HEK293 (cell line): ENCODE measurements at regions not wholly inside any gene's neighbourhood (a gene's known extent, or its start where the extent isn't known, plus 50 kb on each side); places are given as distances from the start of the nearest gene placed in this dataset.

Experiments
- HOXA7 ChIP-seq: sonication (generic); formaldehyde crosslinking; IDR thresholded peaks from 2 replicates; pipeline ENCODE4 v1.8.1; 2022; ENCODE audit warnings: missing genetic modification reagents, borderline replicate concordance
- KLF16 ChIP-seq: fragments of 450-650 bp; formaldehyde crosslinking; IDR thresholded peaks from 2 replicates; pipeline ENCODE4 v1.5.1; 2017; ENCODE audit warnings: missing biosample characterization, missing genetic modification characterization
- MYNN ChIP-seq: fragments of 450-650 bp; formaldehyde crosslinking; IDR thresholded peaks from 2 replicates; pipeline ENCODE4 v1.5.1; 2016; ENCODE audit warnings: missing biosample characterization, missing genetic modification characterization, borderline replicate concordance
- ZBTB20 ChIP-seq: fragments of 450-650 bp; formaldehyde crosslinking; IDR thresholded peaks from 2 replicates; pipeline ENCODE4 v1.5.1; 2016; ENCODE audit warnings: missing biosample characterization, missing genetic modification characterization
- ZNF140 ChIP-seq: fragments of 450-650 bp; formaldehyde crosslinking; IDR thresholded peaks from 2 replicates; pipeline ENCODE4 v1.5.1; 2016; ENCODE audit warnings: missing biosample characterization, missing genetic modification characterization
- ZNF596 ChIP-seq: fragments of 450-650 bp; IDR thresholded peaks from 2 replicates; pipeline ENCODE4 v1.5.0; 2018; ENCODE audit warnings: missing biosample characterization, mild to moderate bottlenecking, missing genetic modification characterization, moderate library complexity
- ZNF623 ChIP-seq: fragments of 450-650 bp; formaldehyde crosslinking; IDR thresholded peaks from 2 replicates; pipeline ENCODE4 v1.5.1; 2016; ENCODE audit warnings: missing biosample characterization, missing genetic modification characterization
- ZNF626 ChIP-seq: fragments of 450-650 bp; sonication (Bioruptor Pico); formaldehyde crosslinking; IDR thresholded peaks from 2 replicates; pipeline ENCODE4 v1.5.1; 2018; ENCODE audit warnings: missing biosample characterization, missing genetic modification characterization, inconsistent platforms
- TF ChIP-seq, protein P1 (sequence below): fragments of 450-650 bp; formaldehyde crosslinking; IDR thresholded peaks from 2 replicates; pipeline ENCODE4 v1.5.1; 2016; ENCODE audit warnings: missing biosample characterization, missing genetic modification characterization

DNA sequence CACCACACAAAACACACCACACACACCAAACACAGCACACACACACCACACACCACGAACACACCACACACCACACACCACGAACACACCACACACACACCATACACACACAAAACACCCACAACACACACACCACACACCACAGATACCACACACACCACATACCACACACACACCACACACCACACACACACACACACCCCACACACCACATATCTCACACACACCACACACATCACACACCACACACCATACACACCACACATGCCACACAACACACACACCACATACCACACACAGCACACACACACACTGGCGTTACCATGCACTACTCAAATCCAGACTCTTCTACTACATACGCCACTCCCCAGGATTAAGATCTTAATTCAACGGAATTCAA lies 118.9 kb upstream of the THBS2 start:
- TF ChIP-seq ZNF596 (tag by site-specific recombination) (no peak), KLF16 (tag by site-specific recombination) (no peak), ZNF140 (tag by site-specific recombination) (no peak), ZNF623 (tag by site-specific recombination) (no peak), HOXA7 (CRISPR knock-in tag) (no peak), MYNN (tag by site-specific recombination) (no peak), ZBTB20 (no peak), ZNF626 (tag by site-specific recombination) (no peak)
- TF ChIP-seq, protein P1, sequence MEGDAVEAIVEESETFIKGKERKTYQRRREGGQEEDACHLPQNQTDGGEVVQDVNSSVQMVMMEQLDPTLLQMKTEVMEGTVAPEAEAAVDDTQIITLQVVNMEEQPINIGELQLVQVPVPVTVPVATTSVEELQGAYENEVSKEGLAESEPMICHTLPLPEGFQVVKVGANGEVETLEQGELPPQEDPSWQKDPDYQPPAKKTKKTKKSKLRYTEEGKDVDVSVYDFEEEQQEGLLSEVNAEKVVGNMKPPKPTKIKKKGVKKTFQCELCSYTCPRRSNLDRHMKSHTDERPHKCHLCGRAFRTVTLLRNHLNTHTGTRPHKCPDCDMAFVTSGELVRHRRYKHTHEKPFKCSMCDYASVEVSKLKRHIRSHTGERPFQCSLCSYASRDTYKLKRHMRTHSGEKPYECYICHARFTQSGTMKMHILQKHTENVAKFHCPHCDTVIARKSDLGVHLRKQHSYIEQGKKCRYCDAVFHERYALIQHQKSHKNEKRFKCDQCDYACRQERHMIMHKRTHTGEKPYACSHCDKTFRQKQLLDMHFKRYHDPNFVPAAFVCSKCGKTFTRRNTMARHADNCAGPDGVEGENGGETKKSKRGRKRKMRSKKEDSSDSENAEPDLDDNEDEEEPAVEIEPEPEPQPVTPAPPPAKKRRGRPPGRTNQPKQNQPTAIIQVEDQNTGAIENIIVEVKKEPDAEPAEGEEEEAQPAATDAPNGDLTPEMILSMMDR (tag by site-specific recombination) = no peak
